ENCODE measurements at regions not wholly inside any gene's neighbourhood (a gene's known extent, or its start where the extent isn't known, plus 50 kb on each side); places are given as distances from the start of the nearest gene placed in this dataset.

- TF ChIP-seq, protein P1, sequence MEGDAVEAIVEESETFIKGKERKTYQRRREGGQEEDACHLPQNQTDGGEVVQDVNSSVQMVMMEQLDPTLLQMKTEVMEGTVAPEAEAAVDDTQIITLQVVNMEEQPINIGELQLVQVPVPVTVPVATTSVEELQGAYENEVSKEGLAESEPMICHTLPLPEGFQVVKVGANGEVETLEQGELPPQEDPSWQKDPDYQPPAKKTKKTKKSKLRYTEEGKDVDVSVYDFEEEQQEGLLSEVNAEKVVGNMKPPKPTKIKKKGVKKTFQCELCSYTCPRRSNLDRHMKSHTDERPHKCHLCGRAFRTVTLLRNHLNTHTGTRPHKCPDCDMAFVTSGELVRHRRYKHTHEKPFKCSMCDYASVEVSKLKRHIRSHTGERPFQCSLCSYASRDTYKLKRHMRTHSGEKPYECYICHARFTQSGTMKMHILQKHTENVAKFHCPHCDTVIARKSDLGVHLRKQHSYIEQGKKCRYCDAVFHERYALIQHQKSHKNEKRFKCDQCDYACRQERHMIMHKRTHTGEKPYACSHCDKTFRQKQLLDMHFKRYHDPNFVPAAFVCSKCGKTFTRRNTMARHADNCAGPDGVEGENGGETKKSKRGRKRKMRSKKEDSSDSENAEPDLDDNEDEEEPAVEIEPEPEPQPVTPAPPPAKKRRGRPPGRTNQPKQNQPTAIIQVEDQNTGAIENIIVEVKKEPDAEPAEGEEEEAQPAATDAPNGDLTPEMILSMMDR (IDR thresholded peaks at IDR 0.05) = no peak
- no peak for TF ChIP-seq POLR2A (IDR thresholded peaks at IDR 0.05)
Observed at GRCh38 chr10:44014644-44015250, 366.1 kb upstream of the ZNF32 start.
